ENCODE measurements at regions not wholly inside any gene's neighbourhood (a gene's known extent, or its start where the extent isn't known, plus 50 kb on each side); places are given as distances from the start of the nearest gene placed in this dataset.

DNA sequence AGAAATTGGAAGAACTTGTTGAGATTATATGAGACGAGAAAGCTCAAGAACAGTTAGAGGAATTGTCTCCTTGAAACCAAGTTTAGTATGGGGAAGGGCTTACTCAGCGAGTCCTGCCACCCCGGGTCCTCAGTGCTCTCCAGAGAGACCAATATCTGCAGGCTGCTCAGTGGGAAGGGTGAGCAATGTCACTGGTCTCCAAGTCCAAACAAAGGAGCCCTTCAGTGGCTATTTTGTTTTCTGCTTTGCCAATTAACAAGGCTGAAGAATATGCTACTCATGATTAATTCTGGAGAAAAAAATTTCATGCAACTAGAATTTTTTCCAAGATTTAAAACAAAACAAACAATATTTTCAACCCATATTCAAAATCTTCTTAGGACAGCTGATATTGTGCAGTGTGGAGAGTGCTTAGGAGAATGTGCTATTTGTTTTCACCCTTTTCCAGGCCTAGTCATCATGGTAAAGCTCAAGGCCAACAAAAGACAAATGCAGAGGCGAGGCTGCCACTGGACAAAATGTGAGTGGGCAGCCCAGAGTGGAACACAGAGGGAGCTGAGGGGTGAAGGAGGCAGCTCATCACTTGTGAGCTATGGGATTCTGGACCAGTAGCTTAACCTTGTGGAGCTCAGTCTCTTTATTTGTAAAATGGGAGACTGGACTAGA is 83.8 kb upstream of the TMEM17 start:
- TF ChIP-seq, protein P1, sequence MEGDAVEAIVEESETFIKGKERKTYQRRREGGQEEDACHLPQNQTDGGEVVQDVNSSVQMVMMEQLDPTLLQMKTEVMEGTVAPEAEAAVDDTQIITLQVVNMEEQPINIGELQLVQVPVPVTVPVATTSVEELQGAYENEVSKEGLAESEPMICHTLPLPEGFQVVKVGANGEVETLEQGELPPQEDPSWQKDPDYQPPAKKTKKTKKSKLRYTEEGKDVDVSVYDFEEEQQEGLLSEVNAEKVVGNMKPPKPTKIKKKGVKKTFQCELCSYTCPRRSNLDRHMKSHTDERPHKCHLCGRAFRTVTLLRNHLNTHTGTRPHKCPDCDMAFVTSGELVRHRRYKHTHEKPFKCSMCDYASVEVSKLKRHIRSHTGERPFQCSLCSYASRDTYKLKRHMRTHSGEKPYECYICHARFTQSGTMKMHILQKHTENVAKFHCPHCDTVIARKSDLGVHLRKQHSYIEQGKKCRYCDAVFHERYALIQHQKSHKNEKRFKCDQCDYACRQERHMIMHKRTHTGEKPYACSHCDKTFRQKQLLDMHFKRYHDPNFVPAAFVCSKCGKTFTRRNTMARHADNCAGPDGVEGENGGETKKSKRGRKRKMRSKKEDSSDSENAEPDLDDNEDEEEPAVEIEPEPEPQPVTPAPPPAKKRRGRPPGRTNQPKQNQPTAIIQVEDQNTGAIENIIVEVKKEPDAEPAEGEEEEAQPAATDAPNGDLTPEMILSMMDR (IDR thresholded peaks at IDR 0.05; ENCODE audit: unreplicated experiment) = no peak
- no peaks in the 10 kb centered on the region for H3K36me3 Mint-ChIP-seq
- no peak overlapping the region for H3K27ac Mint-ChIP-seq
- H3K4me3 Mint-ChIP-seq = no peak overlapping the region
- no peak for DNase-seq (ENCODE audit: low spot score in 2 of 2, unreplicated experiment in 2 of 2)
- H3K4me1 Mint-ChIP-seq = peaks cover 3% of the 10 kb centered on the region
- peaks cover 10% of the 10 kb centered on the region for H3K9me3 Mint-ChIP-seq
- H3K27me3 Mint-ChIP-seq (ENCODE audit: low read depth) = no peaks in the 10 kb centered on the region

DNA sequence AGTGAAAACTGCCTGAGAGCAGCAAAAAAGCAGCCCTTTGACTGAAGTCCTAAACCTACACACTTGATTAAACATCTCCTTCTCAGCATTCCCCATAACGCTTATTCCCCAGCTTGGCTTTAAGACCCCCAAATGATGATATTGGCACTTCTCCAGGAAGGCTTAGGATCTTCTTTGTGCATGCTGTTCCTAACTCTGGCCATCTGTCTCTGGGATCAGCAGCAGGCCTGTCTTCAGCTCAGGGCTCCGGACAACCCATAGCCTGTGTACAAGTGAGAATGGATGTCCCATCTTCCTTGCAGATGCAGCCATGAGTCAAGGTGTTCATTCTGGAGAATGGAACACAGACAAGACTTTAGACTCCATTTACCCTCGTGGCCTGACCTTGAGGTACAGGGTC is 81.6 kb upstream of the TMEM17 start:
- TF ChIP-seq, protein P1 (IDR thresholded peaks at IDR 0.05; ENCODE audit: unreplicated experiment) = no peak
- no peaks in the 10 kb centered on the region for H3K36me3 Mint-ChIP-seq
- H3K4me3 Mint-ChIP-seq = no peak overlapping the region
- no peaks in the 10 kb centered on the region for H3K27me3 Mint-ChIP-seq (ENCODE audit: low read depth)
- H3K27ac Mint-ChIP-seq = no peak overlapping the region
- peaks cover 3% of the 10 kb centered on the region for H3K4me1 Mint-ChIP-seq
- H3K9me3 Mint-ChIP-seq = peaks cover 11% of the 10 kb centered on the region
- DNase-seq (ENCODE audit: low spot score in 2 of 2, unreplicated experiment in 2 of 2) = no peak

DNA sequence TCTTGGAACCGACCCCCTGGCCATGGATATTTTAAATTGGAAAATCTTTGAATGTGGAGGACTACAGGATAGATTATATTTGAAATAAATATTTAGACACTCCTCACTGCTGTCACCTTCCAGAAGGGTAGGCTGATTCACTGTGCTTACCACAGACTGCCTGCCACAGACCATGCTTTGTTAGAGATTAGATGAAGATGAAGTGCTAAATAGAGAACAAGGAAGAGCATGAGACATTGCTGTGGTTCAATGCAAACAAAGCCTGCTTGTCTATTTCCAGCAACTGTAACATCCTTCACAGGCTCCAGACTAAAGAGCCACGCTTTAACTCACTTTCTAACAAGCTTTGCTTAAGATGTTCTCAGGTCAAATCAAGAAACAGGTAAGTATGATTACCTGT is 81.0 kb upstream of the TMEM17 start:
- H3K9me3 Mint-ChIP-seq = peaks cover 17% of the 10 kb centered on the region
- TF ChIP-seq, protein P1 (IDR thresholded peaks at IDR 0.05; ENCODE audit: unreplicated experiment) = no peak
- H3K4me3 Mint-ChIP-seq = no peak overlapping the region
- no peaks in the 10 kb centered on the region for H3K27me3 Mint-ChIP-seq (ENCODE audit: low read depth)
- H3K4me1 Mint-ChIP-seq = peaks cover 3% of the 10 kb centered on the region
- no peaks in the 10 kb centered on the region for H3K36me3 Mint-ChIP-seq
- DNase-seq (ENCODE audit: low spot score in 2 of 2, unreplicated experiment in 2 of 2) = no peak
- H3K27ac Mint-ChIP-seq = no peak overlapping the region

DNA sequence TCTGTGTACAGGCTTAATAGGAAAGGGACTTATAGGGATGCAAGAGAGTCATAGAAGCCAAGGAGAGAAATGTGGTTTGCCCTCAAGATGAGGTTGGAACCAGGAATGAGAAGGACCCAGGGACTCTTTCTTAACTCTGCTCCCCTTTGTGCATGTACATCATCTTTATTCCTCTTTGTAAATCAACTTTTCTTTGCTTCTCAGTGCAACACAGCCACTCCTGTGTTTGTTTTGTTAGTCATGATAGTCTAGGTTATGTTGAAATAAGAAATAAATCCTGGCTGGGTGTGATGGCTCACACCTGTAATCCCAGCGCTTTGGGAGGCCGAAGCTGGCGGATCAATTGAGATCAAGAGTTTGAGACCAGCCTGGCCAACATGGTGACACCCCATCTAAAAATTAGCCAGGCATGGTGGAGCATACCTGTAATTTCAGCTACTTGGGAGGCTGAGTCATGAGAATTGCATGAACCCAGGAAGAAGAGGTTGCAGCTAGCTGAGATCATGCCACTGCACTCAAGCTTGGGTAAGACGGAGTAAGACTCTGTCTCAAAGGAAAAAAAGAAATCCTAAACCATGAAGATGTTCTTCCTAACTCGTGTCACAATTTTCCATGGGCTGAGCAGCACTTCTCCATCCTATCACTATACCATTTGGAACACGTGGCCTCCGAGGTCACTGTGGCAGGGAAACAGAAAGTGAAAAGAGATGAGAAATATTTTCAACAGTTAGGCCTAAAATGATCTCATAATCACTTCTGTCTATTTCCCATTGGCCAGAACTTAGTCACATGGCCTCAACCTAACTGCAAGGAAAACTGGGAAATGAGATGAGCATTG is 73.0 kb upstream of the TMEM17 start:
- Mint-ChIP-seq H3K27ac (peak overlapping the region; percentile 22), H3K4me3 (no peak overlapping the region), H3K27me3 (ENCODE audit: low read depth) (no peaks in the 10 kb centered on the region), H3K36me3 (no peaks in the 10 kb centered on the region), H3K9me3 (peaks cover 8% of the 10 kb centered on the region), H3K4me1 (peaks cover 17% of the 10 kb centered on the region)
- TF ChIP-seq, protein P1 (IDR thresholded peaks at IDR 0.05; ENCODE audit: unreplicated experiment) = no peak
- no peak for DNase-seq (ENCODE audit: low spot score in 2 of 2, unreplicated experiment in 2 of 2)

DNA sequence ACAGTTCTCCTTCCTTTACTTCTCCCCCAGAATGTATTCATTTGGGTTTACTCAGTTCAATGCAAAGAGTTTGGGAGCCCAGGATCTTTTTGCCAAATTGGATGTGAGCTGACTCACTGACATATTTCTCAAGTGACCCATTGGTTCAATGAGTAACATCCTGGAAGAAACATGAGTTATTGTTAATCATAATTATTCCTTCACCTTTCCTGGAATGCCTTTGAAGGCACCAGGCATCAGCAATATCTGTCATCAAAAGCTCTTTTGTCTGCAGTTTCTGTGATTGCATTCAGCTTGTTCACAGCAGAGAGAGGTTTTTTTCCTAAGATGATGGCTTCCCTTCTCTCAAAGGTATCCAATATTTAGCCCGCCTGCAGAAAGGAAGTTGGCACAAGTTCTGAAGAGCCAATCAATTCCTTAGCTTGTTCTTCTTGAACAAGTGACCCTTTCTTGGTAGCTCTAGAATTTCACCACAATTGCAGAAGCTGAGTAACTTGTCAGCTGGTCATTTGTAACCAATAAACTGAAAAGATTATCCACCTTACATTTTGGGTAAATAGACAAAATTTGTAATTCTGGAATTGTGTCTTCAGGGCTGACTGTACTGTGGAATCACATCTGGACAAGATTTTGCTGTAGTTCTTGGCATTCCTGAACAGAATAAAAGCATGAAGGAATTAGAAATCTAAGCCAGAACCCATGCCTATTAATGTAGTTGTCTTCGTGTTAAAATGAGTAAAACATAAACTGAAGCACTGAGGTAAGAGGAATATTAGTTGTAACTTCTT is 72.2 kb upstream of the TMEM17 start:
- TF ChIP-seq, protein P1 (IDR thresholded peaks at IDR 0.05; ENCODE audit: unreplicated experiment) = no peak
- DNase-seq (ENCODE audit: low spot score in 2 of 2, unreplicated experiment in 2 of 2) = no peak
- no peaks in the 10 kb centered on the region for H3K36me3 Mint-ChIP-seq

More for the DNA sequence above, 72.2 kb upstream of the TMEM17 start:
- no peak overlapping the region for H3K4me3 Mint-ChIP-seq
- H3K4me1 Mint-ChIP-seq = peaks cover 21% of the 10 kb centered on the region
- no peaks in the 10 kb centered on the region for H3K27me3 Mint-ChIP-seq (ENCODE audit: low read depth)
- peak overlapping the region; percentile 22 for H3K27ac Mint-ChIP-seq
- peaks cover 8% of the 10 kb centered on the region for H3K9me3 Mint-ChIP-seq
